ENCODE measurements at regions not wholly inside any gene's neighbourhood (a gene's known extent, or its start where the extent isn't known, plus 50 kb on each side); places are given as distances from the start of the nearest gene placed in this dataset.
"Not testable (repeated sequence)": the region's sequence is repeated elsewhere in the genome, so short reads cannot be mapped to it uniquely, and the experiment has no call there.

DNA sequence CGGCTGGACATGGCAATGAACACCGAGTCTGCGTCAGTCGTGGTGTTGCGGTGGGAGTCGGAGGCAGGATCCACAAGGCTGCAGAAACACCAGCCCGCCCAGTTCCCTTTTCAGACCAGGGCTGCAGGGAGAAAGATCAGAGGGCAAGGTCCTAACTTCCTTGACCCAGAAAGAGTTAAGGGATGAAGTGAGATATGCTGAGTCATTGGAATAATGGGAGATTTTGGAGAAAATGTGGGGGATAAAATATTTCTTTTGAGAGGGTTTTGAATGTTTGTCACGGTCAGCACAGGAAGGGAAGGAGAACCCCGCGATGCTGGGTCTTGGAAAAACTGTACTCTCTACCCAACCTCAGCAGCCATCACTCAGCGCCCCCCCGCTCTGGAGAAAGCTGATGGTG is 416.0 kb downstream of the ICE1 start:
- DNase-seq: no peak

DNA sequence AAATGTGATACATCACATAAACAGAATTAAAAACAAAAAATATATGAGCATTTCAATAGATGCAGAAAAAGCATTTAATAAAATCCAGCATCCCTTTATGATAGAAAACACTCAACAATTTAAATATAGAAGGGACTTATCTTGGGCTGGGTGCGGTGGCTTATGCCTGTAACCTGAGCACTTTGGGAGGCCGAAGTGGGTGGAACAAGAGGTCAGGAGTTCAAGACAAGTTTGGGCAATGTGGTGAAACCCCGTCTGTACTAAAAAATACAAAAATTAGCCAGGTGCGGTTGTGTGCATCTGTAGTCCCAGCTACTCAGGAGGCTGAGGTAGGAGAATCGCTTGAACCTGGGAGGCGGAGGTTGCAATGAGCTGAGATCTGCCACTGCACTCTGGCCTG is 409.1 kb downstream of the ICE1 start:
- not testable (repeated sequence) for DNase-seq

DNA sequence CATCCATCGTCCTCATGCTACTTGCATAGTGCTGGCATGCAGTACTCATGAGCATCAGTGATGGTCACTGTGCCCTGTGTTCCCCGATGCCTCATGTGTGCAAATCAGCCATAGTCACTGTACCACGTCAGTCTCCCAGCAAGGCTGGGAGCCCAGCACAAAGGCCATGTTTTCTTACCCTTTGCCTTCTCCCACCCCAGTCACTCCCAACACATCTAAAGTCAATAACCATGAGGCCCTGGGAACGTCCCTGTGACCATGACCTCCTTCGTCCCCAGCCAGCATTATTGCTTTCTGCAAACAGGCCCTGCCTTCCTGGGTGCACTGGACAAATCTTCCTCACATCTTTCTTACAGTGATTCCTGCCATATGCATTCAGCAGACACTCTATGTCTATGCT is 406.1 kb downstream of the ICE1 start:
- DNase-seq: no peak

DNA sequence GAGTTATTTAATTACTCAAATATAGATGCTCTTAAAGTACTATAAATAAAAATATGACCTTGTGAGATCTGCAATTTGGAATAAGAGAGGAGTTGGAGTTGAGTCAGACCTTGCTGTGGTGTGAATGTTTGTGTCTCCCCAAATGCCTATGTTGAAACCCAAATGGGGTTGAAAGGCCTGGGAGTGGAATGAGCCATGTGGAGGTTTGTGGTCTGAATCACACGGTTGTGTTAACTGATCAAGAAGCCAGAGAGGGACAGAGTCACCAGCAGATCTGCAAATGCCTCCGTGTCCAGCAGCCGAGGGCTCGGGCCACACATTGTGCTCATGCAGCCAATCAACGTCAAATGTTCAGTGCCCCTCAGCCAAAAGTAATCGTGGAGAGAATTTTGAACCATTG is 404.4 kb downstream of the ICE1 start:
- DNase-seq: no peak

DNA sequence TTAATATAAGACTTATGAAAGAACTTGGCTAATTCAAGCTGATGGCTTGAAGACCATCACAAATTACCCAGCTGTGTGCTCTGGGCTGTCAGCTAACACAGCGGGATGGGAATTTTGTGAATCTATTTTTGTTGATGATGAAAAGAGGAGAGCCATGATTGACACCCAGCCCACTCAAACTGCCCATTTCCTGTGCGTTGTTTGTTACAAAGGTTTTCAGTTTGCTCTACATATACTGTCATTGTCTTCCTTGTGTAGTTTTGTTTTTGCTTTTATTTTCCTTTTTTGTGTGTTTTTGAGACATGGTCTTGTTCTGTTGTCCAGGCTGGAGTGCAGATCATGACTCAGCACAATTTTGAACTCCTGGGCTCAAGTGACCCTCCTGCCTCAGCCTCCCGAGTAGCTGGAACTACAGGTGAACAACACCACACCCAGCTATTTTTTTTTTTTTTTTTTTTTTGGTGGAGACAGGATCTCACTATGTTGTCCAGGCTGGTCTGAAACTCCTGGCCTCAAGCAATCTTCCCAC is 400.3 kb downstream of the ICE1 start:
- no peak for DNase-seq

DNA sequence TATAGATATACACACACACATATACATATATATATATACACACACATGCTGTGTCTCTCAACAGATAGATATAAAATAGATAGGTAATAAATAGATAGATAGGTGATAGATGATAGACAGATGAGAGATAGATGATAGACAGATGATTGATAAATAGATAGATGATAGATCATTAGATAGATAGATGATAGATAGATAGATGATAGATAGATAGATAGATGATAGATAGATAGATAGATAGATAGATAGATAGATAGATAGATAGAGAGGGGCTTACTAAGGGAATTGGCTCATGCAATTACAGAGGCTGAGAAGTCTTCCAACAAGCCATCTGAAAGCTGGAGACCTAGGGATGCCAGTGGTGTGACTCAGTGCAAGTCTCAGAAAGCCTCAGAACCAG is 394.5 kb downstream of the ICE1 start:
- no peak for DNase-seq

DNA sequence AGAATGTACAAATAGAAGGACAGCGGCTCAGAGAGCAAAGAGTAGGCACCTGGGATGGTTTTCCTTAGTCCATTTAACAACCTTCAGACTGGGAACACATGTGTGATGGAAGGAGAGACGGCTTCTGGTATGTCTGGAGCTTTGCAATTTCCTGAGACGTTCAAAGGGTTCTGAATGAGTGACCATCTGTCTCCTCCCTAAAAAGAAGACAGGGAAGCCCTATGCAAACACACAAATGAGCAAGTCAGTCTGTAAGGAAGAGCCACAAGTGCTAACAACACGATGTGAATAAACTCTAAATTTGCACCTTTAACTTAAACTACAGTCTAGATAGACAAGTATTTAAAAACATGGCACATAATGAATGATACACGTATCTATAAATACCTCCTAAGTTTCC is 391.0 kb downstream of the ICE1 start:
- no peak for DNase-seq

DNA sequence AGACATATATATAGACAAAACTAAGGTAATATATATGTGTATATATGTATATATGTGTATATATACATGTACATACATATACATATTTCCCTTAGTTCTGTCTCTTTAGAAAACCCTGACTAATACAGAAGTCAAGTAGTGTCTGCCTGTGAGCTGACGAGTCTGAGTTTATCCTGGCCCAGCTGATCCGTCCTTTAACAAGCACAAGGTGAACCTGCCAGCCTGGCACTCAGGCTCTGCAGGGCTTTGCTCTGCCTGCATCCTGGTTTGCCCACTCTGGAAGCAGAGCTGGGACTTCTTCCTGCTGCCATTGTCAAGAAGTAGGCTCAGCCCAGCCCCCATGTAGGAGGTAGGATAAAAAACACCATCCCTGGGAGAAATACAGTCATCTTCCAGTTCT is 388.0 kb downstream of the ICE1 start:
- DNase-seq: no peak

DNA sequence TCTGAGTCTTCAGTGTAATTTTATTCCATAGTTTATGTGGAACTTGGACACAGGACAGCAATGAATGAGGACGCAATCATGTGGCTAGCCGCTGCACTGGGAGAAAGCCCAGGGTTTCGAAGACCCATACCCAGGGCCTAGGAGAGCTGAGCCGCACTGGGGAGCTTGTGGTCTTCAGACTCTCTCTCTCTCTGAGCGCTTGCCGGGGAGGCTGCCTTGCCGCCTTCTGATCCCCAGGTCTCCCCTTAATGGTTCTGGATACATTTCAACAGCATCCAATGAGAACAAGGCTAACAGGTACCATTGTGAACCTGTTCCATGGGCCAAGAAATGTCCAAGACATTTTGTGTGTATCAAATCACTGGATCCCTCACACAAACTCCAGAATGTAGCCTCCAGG is 383.4 kb downstream of the ICE1 start:
- DNase-seq: no peak

DNA sequence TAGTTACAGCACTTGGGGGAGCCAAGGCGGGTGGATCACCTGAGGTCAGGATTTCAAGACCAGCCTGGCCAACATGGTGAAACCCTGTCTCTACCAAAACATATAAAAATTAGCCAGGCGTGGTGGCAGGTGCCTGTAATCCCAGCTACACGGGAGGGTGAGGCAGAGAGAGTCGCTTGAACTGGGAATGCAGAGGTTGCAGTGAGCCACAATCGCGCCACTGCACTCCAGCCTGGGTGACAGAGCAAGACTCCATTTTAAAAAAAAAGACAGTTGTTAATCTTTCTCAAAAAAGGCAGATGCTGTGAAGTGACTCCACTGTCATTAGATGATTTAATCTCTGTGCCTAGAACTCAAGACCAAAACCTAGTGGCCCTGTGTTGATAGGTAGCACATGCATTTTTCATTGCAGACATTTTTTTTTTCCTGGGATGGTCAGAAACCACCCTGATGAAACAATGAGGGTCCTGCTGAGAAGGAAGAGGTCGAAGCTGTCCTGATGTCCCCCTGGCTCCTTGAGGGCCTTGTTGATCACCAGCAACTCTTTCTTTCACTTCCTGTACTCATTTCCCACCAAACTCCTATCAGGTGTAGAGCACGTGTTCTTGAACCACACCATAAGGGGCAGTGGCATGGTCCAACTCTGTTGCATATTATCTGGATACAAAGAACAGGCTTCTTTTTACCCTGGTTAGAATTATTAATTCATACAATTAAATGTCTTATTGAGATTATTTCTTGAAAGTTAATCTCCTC is 382.2 kb downstream of the ICE1 start:
- no peak for DNase-seq

DNA sequence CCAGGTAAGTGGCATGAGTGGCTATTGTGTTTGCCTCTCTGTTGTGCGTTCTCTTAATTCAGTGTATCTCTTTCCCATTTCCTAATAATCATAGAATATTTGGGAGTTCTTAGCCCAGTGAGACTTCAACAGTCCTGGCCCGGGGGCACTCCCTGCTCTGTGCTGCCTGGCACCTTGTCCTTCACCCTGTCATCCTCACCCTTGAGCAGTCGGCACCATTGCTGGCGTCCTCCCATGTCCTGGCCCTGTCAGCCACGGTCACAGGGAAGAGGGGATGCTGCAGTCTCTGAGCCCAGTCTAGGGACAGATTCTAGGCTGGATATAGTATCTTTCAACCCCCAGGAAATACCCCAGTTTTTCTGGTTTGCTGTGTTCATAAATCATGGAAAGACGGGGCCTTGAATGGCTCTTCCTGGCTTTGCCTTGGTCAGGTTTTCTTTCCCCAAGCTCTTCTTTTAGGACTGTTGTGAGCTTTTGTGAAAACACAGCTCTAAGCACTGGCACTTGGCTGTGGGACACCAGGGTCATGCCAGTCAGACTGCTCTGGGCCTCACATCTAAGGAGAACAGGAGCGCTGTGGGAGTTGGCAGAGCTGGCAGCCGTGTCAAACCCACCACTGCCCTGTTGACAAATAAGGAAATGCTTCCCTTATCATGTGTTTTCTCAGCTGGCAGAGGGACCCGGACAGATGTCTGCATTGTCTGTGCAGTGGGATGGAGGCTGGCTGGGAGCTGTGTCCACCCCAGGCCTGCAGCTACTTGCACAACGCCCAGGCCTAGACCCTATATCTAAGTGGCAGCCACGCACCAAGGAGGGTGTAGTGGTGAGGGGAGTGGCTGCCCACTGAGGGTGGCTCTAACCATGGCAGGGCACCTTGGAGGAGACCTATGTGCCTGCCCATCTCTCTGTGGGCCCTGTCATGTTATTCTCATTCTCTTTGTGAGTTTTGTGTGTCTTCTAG is 378.6 kb downstream of the ICE1 start:
- no peak for DNase-seq

DNA sequence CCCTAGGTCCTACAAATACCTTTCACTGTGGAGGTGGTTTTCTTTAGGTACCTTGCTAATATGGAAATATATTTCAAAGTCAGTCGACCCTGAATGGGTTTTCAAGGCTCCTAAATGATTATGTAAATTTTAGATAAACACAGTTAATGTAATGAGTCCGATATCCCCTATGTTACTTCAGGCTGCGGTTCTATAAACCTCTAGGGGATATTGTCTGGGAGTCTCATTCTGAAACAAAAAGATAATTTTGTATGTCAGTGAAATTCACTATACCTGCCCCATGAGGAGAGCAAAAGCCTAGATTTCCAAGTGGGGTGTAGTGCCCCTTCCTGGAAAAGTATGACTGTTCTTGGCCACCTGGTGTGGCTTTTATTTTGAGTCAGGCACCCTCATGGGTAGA is 377.3 kb downstream of the ICE1 start:
- no peak for DNase-seq

DNA sequence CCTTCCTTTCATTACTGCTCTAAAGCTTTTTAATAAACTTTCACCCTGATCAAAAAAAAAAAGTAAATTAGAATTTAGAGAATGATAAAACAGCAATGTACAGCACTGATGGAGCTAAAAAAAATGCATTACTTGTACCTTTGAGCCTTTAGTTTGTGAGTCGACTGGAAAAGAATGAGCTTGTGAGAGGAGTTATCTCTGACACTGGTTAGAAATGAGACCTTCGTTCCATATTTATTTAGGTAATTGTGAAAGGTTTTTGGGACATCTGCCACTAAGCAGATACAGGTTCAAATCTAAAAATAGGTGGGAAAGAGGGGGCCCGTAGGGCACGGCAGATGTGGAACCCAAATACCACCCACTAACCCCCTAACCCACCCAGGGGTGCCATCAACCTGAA is 376.8 kb downstream of the ICE1 start:
- no peak for DNase-seq

DNA sequence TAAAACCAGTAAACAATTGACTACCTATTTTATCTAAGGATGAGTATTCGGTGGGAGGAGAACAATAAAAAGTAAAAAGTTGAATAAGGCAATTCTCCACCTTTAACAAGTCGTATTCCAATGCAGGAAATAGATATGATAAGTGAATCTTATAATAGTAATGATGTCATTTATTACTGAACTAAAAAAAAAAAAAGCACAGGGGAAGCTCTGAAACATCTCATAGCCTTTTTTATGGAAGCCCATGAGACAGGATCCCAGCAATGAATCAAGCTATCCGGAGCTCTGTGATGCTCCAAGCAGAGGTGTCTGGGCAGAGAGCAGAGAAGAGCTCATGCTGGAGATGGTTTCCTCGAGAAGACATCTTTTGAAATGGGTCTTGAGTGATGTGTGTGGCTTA is 376.0 kb downstream of the ICE1 start:
- no peak for DNase-seq

DNA sequence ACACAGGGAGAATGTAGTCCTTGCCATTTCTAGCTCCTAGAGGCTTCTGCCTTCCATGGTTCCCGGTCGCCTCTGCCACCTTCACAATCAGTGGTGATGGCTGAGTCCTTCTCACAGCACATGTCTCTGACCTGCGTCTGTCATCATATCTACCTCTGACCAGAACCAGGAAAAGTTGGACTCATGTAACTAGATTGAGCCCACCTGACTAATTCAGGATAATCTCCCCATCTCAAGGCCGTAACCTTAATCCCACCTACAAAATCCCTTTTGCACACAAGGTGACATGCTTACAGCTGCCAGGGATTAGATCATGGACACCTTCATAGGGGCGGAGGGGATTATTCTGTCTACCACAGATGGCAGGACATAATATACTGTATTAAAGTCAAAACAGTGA is 375.6 kb downstream of the ICE1 start:
- DNase-seq: no peak

DNA sequence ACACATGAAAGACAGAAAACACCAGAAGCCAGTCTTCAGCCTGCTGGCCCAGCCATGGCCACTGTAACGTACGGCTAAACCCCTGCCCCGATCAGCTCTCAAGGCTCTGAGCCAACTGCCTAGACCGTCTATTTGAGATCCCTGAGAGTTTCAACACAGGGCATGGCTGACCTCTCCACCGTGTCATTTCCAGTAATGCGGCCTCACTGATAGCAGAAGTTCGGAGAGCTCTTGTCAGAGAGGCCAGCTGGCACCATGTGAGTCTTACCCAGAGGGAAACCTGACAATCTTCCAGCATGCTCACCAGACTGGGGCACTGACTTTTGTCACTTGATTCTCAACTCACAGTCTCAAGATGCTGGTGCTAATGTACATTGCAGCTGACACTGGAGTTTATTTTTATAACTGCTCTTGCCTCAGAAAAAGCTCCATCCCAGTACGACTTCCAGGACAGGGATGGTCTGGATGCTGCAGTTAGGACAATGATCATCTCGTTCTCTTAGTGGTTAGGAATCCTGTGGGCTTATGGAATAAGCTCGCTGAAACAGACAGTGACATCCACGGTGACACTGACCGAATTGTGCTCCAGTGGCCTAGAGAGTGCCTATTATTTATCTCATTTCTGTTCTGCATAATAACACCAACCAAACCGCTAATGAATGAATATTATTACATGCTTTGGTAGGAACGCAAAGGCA is 372.7 kb downstream of the ICE1 start:
- DNase-seq: no peak

DNA sequence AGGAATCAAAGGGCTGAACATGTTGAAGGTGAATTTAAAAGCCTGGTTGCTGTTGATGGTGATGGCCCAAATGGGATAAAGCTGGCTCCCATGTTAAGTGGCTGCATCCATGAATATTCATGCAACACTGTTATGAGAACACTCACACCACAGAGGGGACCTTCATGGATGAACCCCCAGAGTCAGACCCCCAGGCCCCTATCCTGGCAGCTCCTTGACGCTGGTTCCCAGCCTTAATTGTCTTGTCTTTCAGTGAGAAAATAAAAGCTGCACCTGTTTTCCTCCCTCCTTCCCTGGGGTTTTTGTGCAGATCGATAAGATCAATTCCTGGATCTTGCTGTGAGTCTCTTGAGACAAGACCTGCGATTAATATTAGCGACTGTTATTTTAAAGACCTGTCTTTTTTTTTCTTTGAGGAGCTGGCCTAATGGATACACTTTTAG is 371.7 kb downstream of the ICE1 start:
- no peak for DNase-seq

DNA sequence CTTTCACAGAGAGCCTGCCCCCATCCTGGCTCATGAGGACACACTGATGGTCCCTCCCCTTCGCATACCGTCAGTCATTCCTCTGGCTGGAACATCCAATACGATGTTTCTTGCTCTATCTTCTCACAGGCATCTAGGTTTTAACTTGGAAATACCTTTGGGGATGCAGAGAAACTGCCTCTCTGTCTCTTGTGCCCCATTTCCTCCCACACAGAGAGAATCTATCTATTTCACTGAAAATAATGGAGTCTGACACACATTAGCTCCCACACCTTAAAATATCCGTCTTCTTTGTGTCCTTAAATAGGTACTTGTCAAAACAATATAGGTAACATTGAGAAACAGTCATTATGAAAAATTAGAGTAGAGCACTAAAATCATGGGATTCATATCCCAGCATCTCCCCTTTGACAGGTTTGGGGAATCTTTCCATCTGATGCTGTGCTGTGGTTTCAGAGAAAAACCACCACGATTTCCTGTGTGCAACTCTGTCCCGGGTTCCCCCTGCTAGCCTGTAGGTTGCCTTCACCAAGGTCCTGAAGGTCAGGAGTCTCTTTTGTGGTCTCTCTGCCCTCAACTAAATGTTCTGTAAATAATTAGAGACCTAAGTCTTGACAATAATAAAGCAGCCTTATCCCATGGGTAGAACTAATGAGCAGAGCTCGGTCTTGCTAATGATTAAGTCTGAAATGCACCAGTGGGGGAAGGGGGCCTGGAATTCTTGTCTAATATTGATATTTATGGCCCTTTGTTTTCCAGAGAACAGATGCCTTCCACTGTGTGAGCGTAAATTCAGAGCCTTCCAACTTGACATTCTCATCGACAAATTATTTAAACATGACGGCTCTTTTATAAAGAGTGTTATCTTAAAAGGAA is 371.0 kb downstream of the ICE1 start:
- no peak for DNase-seq

DNA sequence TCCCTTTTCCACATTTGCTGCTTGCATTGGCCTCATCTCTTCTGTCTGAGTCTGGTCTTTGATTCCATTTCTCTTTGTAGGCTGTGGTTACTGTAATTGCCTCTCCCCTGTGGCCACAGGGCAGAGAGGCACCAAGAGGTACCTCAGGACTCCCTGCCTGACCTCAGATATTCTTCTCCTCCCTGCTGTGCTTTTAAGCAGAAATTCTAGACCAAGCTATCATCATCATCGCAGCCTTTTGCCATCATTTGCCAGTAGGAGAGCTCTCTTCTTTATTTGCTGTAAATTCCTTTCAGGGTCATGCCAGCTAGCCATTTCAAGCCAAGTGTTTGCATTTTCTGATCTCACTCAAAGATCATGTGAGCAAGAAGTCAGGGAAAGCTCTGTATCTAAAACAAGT is 369.6 kb downstream of the ICE1 start:
- DNase-seq: no peak

DNA sequence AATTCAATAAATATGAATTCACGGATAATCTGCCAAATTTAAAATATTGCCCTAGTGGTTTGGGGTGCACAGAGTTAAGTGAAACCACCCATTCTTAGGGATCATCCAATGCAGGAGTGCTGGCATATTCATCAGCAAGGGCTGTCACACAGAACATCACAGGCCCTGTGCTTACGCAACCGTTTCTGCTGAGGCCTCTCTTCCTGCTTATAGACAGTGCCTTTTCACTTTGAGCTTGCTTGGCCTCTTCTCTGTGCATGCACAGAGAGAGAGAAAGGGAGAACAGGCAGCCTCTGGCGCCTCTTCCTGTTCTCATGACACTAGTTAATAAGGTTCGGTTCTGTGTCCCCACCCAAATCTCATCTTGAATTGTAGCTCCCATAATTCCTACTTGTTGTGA is 366.3 kb downstream of the ICE1 start:
- DNase-seq: no peak

DNA sequence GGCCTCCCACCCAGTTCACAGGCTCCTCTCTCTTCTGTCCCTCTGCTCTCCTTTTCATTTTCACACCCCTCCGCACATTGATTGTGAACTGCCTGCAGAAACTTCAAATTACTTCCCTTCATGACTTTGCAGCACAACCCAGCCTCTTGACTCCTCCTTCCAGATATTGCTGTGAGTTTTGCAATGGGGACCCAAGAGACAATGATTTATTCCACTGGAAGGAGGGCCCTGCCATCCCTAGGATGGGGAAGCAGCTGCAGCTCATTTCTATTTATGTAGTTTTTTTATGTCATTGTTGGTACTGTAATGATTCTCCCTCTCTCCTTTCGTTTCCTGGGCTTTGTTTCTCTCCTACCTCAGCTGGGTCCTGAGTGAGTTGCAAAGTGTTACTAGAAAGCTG is 364.9 kb downstream of the ICE1 start:
- no peak for DNase-seq

DNA sequence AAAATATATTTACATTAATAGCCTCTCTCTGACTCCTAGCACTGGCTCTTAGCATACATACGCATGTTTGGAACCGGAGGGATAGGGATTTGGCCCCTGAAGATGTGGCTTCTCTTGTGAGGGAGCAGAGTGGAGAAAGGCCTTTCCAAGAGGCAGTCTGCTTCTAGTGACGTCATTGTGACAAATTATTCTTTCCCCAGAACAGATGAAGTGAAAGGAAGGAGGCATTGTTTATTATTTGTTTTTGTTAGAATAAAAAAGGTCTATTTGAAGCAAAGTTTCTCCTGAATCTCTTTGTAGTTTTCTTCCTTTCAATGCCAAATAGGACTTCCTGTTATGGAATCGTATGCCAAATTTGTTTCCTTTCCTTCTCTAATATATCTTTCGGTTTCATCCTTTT is 361.6 kb downstream of the ICE1 start:
- no peak for DNase-seq
